ENCODE measurements at regions not wholly inside any gene's neighbourhood (a gene's known extent, or its start where the extent isn't known, plus 50 kb on each side); places are given as distances from the start of the nearest gene placed in this dataset.

DNA sequence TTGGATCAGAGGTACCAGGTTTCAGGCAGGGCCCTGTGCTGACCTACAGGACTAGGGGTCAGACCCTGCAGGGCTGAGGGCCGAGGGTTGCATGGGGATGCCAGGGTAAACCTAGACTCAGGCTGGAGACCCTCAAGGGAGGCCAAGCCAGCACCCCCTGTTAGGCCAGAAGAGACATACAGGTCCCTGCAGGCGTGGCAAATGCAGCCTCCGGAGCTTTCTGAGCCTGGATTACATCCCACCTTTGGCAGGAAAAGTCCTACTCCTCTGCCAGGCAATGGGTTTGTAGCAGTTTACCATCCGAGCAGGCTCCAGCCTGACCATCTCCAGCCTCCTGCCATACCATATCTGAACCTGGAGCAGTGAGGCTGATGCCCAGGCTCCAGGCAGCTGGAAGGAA lies 425.3 kb downstream of the NPHP4 start:
- DNase-seq, result no peak

- DNase-seq, result no peak
Observed at GRCh38 chr1:5565281-5566125, 426.7 kb downstream of the NPHP4 start.

GRCh38 chr1:5564578-5565257 lies 427.5 kb downstream of the NPHP4 start:
- no peak for DNase-seq

- no peak for DNase-seq
Observed at GRCh38 chr1:5563861-5564577, 428.2 kb downstream of the NPHP4 start.

- no peak for DNase-seq
Observed at GRCh38 chr1:5562769-5563168, 429.5 kb downstream of the NPHP4 start.

- DNase-seq, result no peak
Observed at GRCh38 chr1:5562331-5562730, 429.9 kb downstream of the NPHP4 start.

GRCh38 chr1:5559078-5559477 lies 433.1 kb downstream of the NPHP4 start:
- DNase-seq, result no peak

DNA sequence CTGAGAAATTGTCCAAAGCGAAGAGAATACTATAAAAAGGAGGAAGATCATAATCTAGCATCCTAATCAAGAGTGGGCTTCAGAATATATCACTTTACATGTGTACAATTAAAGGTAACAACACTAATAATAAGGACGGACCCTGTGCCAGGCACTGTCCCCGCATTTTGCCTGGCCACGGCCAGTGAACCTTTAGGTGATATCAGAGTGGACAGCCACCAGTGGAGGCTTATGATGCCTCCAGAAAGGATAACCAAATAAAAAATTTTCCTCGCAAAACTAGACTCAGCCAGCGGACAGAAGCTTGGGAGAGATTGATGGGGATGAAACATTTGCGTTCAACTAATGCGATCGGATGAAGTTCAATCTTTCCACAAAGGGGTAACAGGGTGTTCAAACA lies 436.4 kb downstream of the NPHP4 start:
- no peak for DNase-seq

DNA sequence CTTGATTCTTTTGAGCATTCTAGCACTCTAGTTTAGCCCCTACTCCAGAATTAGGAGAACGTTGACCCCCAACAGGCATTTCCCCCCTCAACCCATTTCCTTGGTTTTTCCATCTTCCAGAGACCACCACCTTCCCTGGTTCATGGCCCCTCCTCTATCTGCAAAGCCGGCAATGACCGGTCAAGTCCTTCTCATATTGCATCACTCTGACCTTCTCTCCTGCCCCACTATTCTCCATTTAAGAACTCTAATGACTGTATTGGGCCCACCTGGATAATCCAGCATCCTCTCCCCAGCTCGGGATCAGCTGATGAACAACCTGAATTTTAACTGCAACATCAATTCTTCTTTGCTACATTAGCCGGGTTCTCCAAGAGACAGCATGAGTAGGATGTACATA lies 437.4 kb downstream of the NPHP4 start:
- no peak for DNase-seq

DNA sequence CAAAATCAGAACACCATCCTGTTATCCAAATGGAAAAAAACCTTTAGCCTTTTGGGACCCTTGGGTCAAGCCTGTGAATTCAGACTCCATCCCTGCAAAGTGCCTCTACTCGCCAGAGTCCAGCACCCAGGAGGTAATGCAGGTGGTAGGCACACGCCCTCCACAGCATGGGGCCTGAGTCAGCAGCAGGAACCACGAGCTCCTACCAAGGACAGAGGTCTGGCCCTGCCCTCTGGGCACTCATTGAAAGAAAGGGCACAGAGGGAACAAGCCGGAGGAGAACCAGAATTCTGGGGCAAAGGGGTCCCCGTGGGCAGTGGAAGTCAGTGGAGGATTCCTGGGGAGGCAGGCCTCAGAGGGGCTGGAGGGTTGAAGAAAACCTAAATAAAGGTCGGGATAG lies 438.1 kb downstream of the NPHP4 start:
- no peak for DNase-seq

- DNase-seq, result no peak
Observed at GRCh38 chr1:5552787-5553484, 439.3 kb downstream of the NPHP4 start.

- peak; percentile 38 for DNase-seq
Observed at GRCh38 chr1:5551274-5551975, 440.8 kb downstream of the NPHP4 start.

DNA sequence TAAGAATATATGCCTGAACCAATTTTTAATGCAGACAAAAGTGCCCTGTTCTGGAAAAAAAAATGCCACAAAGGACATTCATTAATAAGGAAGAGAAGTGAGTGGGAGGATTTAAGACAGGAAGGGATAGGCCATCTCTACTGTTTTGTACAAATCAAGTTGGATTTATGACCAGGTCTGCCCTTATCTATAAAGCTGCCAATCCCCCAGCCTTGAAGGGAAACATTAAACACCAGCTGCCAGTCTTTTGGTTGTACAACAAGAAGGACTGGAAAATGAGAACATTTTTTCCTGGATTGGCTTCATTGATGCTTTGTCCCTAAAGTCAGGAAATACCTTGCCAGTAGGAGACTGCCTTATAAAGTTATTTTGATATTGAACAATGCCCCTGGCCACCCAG lies 444.0 kb downstream of the NPHP4 start:
- peak; percentile 19 for DNase-seq

DNA sequence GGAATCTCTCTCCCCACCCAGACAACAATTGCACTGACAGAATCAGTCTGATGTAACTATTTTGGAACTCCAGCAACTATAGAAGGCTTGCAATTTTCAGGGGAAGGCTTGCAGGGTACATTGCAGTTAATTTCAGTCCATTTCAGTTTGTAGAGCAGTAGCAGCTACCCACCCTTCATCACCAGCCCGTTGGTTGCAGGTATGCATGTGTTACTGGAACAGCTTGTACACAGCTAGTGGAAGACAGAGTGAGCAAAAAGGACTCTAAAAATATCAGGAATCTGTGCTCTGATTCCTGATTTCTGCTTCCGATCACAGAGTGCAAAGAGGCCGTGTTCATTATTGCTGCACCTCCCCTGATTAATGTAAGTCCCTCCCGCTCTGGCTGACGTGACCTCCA lies 449.0 kb downstream of the NPHP4 start:
- DNase-seq, result no peak

- no peak for DNase-seq
Observed at GRCh38 chr1:5532811-5533210, 459.4 kb downstream of the NPHP4 start.

- no peak for DNase-seq
Observed at GRCh38 chr1:5526822-5527551, 465.2 kb downstream of the NPHP4 start.

- no peak for DNase-seq
Observed at GRCh38 chr1:5526385-5526750, 465.9 kb downstream of the NPHP4 start.

DNA sequence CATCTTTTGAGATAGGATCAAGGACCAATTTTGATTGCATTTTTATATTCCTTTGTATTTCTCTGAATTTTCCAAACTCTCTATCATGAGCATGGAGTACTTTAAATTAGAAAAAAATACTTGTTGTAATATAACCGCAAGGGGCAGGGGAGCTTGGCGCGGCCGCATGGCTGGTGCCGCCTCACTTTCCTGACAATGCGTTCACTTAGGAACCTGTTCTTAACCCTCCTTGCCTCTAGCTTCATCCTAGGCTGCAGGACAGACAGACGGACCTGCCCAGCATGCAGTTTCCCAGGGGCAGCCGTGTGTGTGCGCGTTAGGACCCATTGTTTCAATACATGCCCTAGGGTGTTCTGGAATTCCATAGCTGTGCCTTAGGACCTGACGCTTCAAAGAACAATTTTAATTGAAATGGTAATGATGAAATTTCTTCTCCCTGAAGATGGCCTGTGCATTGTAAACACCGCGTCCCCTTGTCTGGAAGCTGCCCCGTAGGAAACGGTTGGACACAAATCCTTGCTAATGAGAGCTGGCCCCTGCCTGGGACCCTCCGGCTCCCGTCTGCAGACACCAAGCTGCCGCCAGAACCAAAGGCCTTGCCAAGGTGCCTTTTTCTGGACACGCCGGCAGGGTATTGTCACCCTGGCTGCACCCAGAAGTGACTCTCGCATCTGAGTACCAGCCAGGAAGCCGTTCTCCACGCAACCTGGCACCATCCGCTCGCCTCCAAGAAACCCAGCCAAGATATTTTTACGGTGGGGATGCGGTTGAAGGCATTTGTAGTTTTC lies 466.4 kb downstream of the NPHP4 start:
- DNase-seq, result no peak

DNA sequence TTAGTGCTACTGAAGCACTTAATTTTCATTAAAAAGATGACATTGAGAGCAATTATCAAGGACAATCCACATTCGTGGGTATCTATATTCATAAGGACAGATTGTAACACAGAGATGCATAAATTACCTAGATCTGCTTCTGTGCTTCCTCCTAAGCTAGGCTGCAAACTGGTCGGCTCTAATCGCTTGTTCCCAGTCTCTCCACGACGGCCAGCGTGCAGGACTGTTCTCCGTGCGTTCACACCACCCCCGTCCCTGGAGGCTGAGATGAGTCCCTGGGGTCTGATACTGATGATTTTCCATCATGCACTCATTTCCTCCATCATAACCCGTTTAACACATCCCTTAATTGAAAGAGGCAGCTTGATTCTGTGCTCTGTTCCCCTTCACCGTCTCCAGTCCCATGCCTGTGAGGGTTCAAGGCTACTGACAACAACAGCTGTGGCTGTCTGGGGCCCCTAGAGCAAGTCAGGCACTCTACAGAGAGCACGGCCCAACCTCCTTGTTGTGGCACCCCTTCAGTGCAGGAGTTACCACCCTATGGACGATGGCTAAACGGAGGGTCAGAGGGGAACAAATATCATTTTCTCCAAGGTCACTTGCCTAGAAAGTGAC lies 469.6 kb downstream of the NPHP4 start:
- no peak for DNase-seq

Measured in left kidney (tissue), 1 donor.